Tibial nerve (tissue), 4 donors: ENCODE measurements at regions not wholly inside any gene's neighbourhood (a gene's known extent, or its start where the extent isn't known, plus 50 kb on each side); places are given as distances from the start of the nearest gene placed in this dataset.
A peak's percentile ranks its signal among the peaks of the same experiment; 100 is the strongest.

Experiments used
- DNase-seq, 2 donors: peaks; one replicate each; pipeline ENCODE4 v3.0.0-alpha.2; 2019; ENCODE audit warnings: low spot score in 2 of 2
- H3K27ac ChIP-seq, 4 donors: fragments of 200-600 bp; sonication (generic) in 3 of 4; one replicate each; pipeline ENCODE4 v1.5.1; 2017 to 2019; ENCODE audit warnings: mild to moderate bottlenecking in 1 of 4
- H3K27me3 ChIP-seq, 2 donors: fragments of 200-600 bp; sonication (generic) in 1 of 2; one replicate each; pipeline versions ENCODE4 v1.5.1 to v1.6.0; 2017 to 2019
- H3K36me3 ChIP-seq, 3 donors: fragments of 200-600 bp; sonication (generic); one replicate each; pipeline ENCODE4 v1.5.1; 2018 to 2019
- H3K4me1 ChIP-seq, 4 donors: fragments of 200-600 bp; sonication (generic) in 3 of 4; one replicate each; pipeline ENCODE4 v1.5.1; 2017 to 2019
- H3K4me3 ChIP-seq, 4 donors: fragments of 200-600 bp; sonication (generic) in 3 of 4; one replicate each; pipeline ENCODE4 v1.5.1; 2017 to 2019; ENCODE audit warnings: mild to moderate bottlenecking in 1 of 4, moderate library complexity in 1 of 4
- H3K9me3 ChIP-seq, 4 donors: fragments of 200-600 bp; sonication (generic) in 3 of 4; one replicate each; pipeline ENCODE4 v1.5.1; 2017 to 2019
- EP300 ChIP-seq, 2 donors: sonication (generic); formaldehyde crosslinking; IDR thresholded peaks; one replicate each; pipeline ENCODE4 v1.6.1; 2017; ENCODE audit warnings: antibody characterized with exemption in 2 of 2, mild to moderate bottlenecking in 1 of 2
- POLR2A ChIP-seq, 2 donors: fragments of 450-650 bp; IDR thresholded peaks; one replicate each; pipeline ENCODE4 v1.6.1; 2017; ENCODE audit warnings: antibody characterized with exemption in 2 of 2, mild to moderate bottlenecking in 2 of 2, moderate library complexity in 2 of 2
- WGBS, 2 donors: methylation state at CpG; one replicate each; pipeline ENCODE4 v1.1.5; 2018; 5-methylcytosine and 5-hydroxymethylcytosine counted together
- TF ChIP-seq, protein P1 (sequence below), 5 experiments: fragments of 200-600 bp in 3 of 5; fragments of 450-650 bp in 2 of 5; sonication (generic) in 3 of 5; IDR thresholded peaks; one replicate each; pipeline ENCODE4 v1.5.1; 2016 to 2019; ENCODE audit warnings: antibody characterized with exemption in 5 of 5, mild to moderate bottlenecking in 3 of 5, moderate library complexity in 2 of 5

DNA sequence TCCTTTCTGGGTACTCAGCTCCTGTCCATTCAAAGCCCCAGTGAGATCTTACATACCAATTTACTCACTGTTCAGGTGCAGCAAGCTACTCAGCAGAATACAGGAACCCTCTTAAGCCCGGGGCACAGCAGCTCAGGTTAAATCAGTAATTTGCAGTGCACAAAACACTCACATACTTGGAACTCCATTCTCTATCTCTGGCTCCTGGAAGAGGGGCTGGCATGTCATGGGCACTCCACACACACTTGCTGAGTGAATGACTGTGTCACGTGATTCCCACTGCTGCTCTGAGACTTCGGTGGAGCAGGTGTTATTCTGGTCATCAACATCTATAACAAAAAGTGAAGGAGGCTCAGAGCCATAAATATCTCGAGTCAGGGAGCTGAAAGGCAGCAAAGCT lies 157.3 kb upstream of the BDNF start:
- DNase-seq = no peak
- no peaks in the 10 kb centered on the region for H3K27me3 ChIP-seq
- H3K4me3 ChIP-seq = no peak overlapping the region
- H3K36me3 ChIP-seq = no peaks in the 10 kb centered on the region
- no peaks in the 10 kb centered on the region for H3K9me3 ChIP-seq
- 62 to 64% methylated on average over 4 of the region's 4 CpGs for WGBS, 2 donors
- TF ChIP-seq EP300 (IDR thresholded peaks at IDR 0.05) (no peak), POLR2A (IDR thresholded peaks at IDR 0.05) (no peak)
- TF ChIP-seq, protein P1, sequence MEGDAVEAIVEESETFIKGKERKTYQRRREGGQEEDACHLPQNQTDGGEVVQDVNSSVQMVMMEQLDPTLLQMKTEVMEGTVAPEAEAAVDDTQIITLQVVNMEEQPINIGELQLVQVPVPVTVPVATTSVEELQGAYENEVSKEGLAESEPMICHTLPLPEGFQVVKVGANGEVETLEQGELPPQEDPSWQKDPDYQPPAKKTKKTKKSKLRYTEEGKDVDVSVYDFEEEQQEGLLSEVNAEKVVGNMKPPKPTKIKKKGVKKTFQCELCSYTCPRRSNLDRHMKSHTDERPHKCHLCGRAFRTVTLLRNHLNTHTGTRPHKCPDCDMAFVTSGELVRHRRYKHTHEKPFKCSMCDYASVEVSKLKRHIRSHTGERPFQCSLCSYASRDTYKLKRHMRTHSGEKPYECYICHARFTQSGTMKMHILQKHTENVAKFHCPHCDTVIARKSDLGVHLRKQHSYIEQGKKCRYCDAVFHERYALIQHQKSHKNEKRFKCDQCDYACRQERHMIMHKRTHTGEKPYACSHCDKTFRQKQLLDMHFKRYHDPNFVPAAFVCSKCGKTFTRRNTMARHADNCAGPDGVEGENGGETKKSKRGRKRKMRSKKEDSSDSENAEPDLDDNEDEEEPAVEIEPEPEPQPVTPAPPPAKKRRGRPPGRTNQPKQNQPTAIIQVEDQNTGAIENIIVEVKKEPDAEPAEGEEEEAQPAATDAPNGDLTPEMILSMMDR (IDR thresholded peaks at IDR 0.05) = no peak
- H3K4me1 ChIP-seq = no peaks in the 10 kb centered on the region
- H3K27ac ChIP-seq = no peak overlapping the region

DNA sequence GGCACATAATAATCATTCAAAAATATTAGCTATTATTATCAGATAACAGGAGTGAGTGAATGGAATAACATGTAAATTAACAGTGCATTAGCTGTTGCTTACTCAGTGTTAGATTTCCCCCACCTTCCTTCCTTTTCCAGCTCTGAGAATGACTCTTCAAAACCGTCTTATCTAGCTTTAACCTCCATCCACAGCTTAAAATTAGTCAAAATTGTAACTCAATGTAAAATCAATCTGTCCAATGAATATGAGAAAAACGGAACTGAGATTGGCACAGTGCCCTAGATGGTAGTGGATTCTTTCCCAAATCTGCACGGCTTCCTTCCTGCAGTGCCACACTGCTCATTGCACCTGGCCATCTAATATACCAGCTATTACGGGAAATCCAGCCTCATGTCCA lies 156.8 kb upstream of the BDNF start:
- Histone ChIP-seq H3K9me3 (no peaks in the 10 kb centered on the region), H3K36me3 (no peaks in the 10 kb centered on the region), H3K4me3 (no peak overlapping the region), H3K4me1 (no peaks in the 10 kb centered on the region), H3K27ac (no peak overlapping the region), H3K27me3 (no peaks in the 10 kb centered on the region)
- TF ChIP-seq EP300 (IDR thresholded peaks at IDR 0.05) (no peak), POLR2A (IDR thresholded peaks at IDR 0.05) (no peak)
- TF ChIP-seq, protein P1 (IDR thresholded peaks at IDR 0.05) = no peak
- DNase-seq = no peak
- whole genome bisulfite sequencing, 2 donors = 63 to 71% methylated on average over 4 of the region's 4 CpGs

DNA sequence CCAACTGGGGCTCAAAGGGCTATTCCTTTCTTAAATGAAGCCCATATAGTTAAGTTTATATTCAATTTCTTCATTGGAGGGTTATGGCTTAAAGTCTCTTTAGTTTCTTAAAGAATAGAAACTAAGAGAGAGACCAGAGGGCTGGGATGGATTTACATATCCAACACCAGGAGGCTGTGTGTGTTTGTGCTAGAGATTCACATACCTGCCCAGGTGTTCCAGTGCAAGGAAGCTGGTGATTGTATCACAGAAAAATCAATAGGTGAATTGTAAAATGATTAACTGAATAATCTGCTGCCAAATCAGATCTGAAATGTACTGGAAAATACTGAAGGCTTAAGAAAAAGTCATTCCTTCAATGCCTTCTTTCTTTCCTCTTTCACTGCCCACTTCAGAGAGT lies 148.2 kb upstream of the BDNF start:
- H3K27ac ChIP-seq = no peak overlapping the region
- no peaks in the 10 kb centered on the region for H3K27me3 ChIP-seq
- no peak overlapping the region for H3K4me3 ChIP-seq
- H3K36me3 ChIP-seq = no peaks in the 10 kb centered on the region
- peaks cover 0 to 7% (median 0%) of the 10 kb centered on the region in 4 donors for H3K9me3 ChIP-seq
- no peak for DNase-seq
- TF ChIP-seq, protein P1 (IDR thresholded peaks at IDR 0.05) = no peak
- no peak for TF ChIP-seq EP300 (IDR thresholded peaks at IDR 0.05)
- no peak for TF ChIP-seq POLR2A (IDR thresholded peaks at IDR 0.05)
- peaks cover 0 to 5% (median 0%) of the 10 kb centered on the region in 4 donors for H3K4me1 ChIP-seq

DNA sequence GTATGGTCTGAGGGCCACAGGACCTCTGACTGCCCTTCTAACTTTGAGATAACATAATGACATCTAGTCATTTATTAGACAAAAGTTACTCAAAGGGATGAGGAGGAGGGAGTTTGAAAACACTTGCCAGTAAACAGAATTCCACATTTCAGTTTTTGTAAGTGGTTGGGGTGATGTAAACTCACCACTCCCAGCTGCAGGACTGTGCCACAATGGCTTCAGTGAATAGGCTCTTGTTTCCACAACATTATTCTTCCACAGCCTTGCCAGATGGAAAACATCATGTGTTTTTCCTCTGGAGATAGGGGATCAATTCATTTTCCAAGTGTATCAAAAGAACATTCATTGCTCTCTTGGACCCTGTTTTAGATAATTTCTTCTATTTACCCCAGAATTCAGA lies 147.2 kb upstream of the BDNF start:
- TF ChIP-seq EP300 (IDR thresholded peaks at IDR 0.05) (no peak), POLR2A (IDR thresholded peaks at IDR 0.05) (no peak)
- TF ChIP-seq, protein P1 (IDR thresholded peaks at IDR 0.05) = no peak
- Histone ChIP-seq H3K9me3 (peaks cover 0 to 7% (median 0%) of the 10 kb centered on the region in 4 donors), H3K27me3 (no peaks in the 10 kb centered on the region), H3K36me3 (no peaks in the 10 kb centered on the region), H3K4me3 (no peak overlapping the region), H3K27ac (peak overlapping the region in 2 of 4 donors; percentile 50 to 63), H3K4me1 (peaks cover 0 to 5% (median 0%) of the 10 kb centered on the region in 4 donors)
- DNase-seq = no peak

DNA sequence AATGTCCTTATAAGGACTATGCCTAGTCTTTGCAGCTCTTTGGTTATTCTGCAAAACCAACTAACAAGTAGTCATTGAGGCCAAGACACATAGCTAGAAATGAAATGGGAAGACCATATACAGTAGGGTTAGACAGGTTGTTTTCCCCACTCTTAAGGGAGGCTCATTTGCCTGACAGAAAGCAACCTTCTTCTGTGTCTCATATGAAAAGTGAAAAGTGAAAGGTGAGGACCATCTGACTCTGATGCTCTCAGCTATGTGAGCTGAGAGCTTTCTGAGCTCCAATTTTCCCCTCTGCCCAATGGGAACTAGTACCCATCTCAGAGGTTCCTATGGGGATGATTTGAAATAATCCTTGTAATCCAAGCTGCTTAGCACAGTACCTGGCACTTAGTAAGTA lies 142.0 kb upstream of the BDNF start:
- Histone ChIP-seq H3K27ac (no peak overlapping the region), H3K27me3 (no peaks in the 10 kb centered on the region), H3K4me3 (no peak overlapping the region), H3K4me1 (no peaks in the 10 kb centered on the region), H3K9me3 (no peaks in the 10 kb centered on the region), H3K36me3 (no peaks in the 10 kb centered on the region)
- TF ChIP-seq EP300 (IDR thresholded peaks at IDR 0.05) = no peak
- TF ChIP-seq POLR2A (IDR thresholded peaks at IDR 0.05) = no peak
- TF ChIP-seq, protein P1 (IDR thresholded peaks at IDR 0.05) = no peak
- DNase-seq = no peak
